Thyroid gland (tissue), 4 donors: ENCODE measurements at regions not wholly inside any gene's neighbourhood (a gene's known extent, or its start where the extent isn't known, plus 50 kb on each side); places are given as distances from the start of the nearest gene placed in this dataset.
"Not testable (repeated sequence)": the region's sequence is repeated elsewhere in the genome, so short reads cannot be mapped to it uniquely, and the experiment has no call there.

Experiments
- DNase-seq, 2 donors: peaks; one replicate each; pipeline ENCODE4 v3.0.0-alpha.2; 2019
- H3K27ac ChIP-seq, 3 donors: fragments of 200-600 bp; sonication (generic); 1 replicate in 2 of 3; 2 replicates in 1 of 3; pipeline ENCODE4 v1.5.1; 2016 to 2019; ENCODE audit warnings: mild to moderate bottlenecking in 1 of 3, moderate library complexity in 1 of 3
- H3K27me3 ChIP-seq: fragments of 200-600 bp; sonication (generic); one replicate; pipeline ENCODE4 v1.5.1; 2019
- H3K36me3 ChIP-seq, 2 donors: fragments of 200-600 bp; sonication (generic); one replicate each; pipeline ENCODE4 v1.5.1; 2016 to 2019
- H3K4me1 ChIP-seq, 2 donors: fragments of 200-600 bp; sonication (generic); one replicate each; pipeline ENCODE4 v1.5.1; 2017 to 2019
- H3K4me3 ChIP-seq, 3 donors: fragments of 200-600 bp; sonication (generic); replicated peaks in 1 of 3; 1 replicate in 2 of 3; 2 replicates in 1 of 3; pipeline ENCODE4 v1.5.1; 2016; ENCODE audit warnings: mild to moderate bottlenecking in 1 of 3
- H3K9me3 ChIP-seq: fragments of 200-600 bp; sonication (generic); one replicate; pipeline ENCODE4 v1.5.1; 2017
- CTCF ChIP-seq, 6 experiments: fragments of 200-600 bp in 3 of 6; fragments of 450-650 bp in 3 of 6; sonication (generic) in 3 of 6; IDR thresholded peaks; one replicate each; pipeline ENCODE4 v1.5.1; 2016 to 2019; ENCODE audit warnings: antibody characterized with exemption in 6 of 6, mild to moderate bottlenecking in 2 of 6, inconsistent platforms in 1 of 6, moderate library complexity in 1 of 6
- POLR2A ChIP-seq, 2 donors: fragments of 450-650 bp; IDR thresholded peaks; one replicate each; pipeline ENCODE4 v1.6.1; 2017; ENCODE audit warnings: antibody characterized with exemption in 2 of 2, mild to moderate bottlenecking in 2 of 2, moderate library complexity in 1 of 2
- WGBS, 2 donors: methylation state at CpG; one replicate each; pipeline ENCODE4 v1.1.5; 2017; 5-methylcytosine and 5-hydroxymethylcytosine counted together
- intact Hi-C: fragments of 100-400 bp; cut with DNase I; formaldehyde crosslinking; loops from one replicate; pipeline ENCODE4 v1.15.1; 2023

DNA sequence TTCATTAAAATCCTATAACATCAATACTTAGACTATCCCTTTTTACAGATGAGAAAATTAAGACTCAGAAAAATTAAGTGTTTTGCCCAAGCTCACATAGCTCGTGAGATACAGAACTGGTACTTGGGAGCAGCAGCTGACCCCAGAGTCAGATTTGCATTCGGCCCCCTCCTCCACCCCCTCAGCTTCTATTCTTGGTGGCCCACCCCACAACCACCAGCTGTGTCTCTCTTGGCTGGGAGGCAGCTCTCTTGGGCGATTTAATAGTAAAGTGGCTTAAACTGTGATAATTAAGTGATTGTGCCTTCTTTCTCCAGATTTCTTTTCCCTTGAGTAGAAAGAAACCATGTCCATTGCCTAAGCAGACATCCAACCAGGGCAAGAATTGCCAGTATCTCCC is 203.6 kb upstream of the PDZRN3 start:
- intact Hi-C loops: no loop called here
- no peak for DNase-seq
- H3K4me3 ChIP-seq: no peak overlapping the region
- no peaks in the 10 kb centered on the region for H3K9me3 ChIP-seq
- no peaks in the 10 kb centered on the region for H3K27me3 ChIP-seq
- 72 to 75% methylated on average over 3 of the region's 3 CpGs for WGBS, 2 donors
- no peaks in the 10 kb centered on the region for H3K36me3 ChIP-seq
- no peaks in the 10 kb centered on the region for H3K4me1 ChIP-seq
- TF ChIP-seq POLR2A (IDR thresholded peaks at IDR 0.05): no peak
- TF ChIP-seq CTCF (IDR thresholded peaks at IDR 0.05): no peak
- H3K27ac ChIP-seq: no peak overlapping the region

GRCh38 chr3:73827725-73828211 is 203.0 kb upstream of the PDZRN3 start:
- H3K9me3 ChIP-seq: no peaks in the 10 kb centered on the region
- TF ChIP-seq CTCF (IDR thresholded peaks at IDR 0.05) (no peak), POLR2A (IDR thresholded peaks at IDR 0.05) (no peak)
- no peak overlapping the region for H3K4me3 ChIP-seq
- no peak overlapping the region for H3K27ac ChIP-seq
- H3K27me3 ChIP-seq: no peaks in the 10 kb centered on the region
- H3K4me1 ChIP-seq: no peaks in the 10 kb centered on the region
- no peaks in the 10 kb centered on the region for H3K36me3 ChIP-seq
- DNase-seq: no peak
- intact Hi-C loops: no loop called here
- 59 to 84% methylated on average over 2 of the region's 2 CpGs for WGBS, 2 donors

DNA sequence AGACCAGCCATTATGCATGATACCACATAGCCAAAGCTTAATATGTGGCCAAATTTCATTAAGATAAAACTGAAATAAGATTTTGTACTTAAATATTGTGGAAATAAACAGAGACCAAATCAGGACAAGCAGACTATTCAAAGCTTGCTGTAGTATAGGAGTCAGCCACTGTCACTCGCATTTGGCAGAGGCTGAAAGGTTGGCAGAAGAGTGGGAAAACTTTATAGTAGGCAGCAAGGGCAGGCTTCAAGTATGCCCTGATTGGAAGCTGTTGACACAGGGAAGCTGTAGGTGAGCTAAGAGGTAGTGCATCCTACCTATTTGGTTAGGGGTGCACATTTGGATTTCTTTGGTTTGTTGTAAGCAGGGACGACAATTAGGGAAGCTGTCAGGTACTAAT is 202.5 kb upstream of the PDZRN3 start:
- Histone ChIP-seq H3K27ac (no peak overlapping the region), H3K27me3 (no peaks in the 10 kb centered on the region), H3K9me3 (no peaks in the 10 kb centered on the region), H3K4me1 (no peaks in the 10 kb centered on the region), H3K4me3 (no peak overlapping the region), H3K36me3 (no peaks in the 10 kb centered on the region)
- TF ChIP-seq CTCF (IDR thresholded peaks at IDR 0.05) (no peak), POLR2A (IDR thresholded peaks at IDR 0.05) (no peak)
- no peak for DNase-seq
- 79 to 89% methylated on average over 2 of the region's 2 CpGs for WGBS, 2 donors
- intact Hi-C loops: no loop called here

DNA sequence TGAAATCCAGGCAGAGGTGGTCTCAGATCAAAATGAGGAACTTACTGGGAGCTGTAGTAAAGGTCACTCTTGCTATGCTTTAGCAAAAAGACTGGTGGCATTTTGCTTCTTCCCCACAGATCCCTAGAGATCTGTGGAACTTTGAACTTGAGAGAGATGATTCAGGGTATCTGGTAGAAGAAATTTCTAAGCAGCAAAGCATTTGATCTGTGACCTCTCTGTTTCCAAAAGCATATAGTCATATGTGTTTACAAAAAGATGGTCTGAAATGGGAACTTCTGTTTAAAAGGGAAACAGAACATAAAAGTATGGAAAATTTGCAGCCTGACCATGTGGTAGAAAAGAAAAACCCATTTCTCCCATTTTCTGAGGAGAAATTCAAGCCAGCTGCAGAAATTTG is 196.2 kb upstream of the PDZRN3 start:
- H3K27ac ChIP-seq, H3K27me3 ChIP-seq, DNase-seq, intact Hi-C loops, H3K9me3 ChIP-seq, H3K36me3 ChIP-seq, H3K4me1 ChIP-seq, H3K4me3 ChIP-seq: not testable (repeated sequence)

DNA sequence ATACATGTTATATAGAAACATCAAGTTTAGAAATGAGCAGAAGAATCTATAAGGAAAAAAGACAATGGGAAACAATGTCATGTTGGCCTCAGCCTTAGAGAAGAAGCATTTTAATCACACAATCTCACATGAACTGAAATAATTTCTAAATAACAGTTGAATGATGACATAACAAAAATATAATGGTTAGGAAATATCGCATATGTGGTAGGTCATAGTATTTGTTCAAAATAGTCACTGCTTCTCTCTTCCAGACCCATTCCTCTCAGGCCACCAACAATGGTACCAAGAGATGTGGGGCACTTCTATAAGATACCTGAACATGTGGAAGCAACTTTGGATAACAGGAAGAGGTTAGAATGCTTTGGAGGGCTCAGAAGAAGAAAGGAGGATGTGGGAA is 195.7 kb upstream of the PDZRN3 start:
- TF ChIP-seq CTCF (IDR thresholded peaks at IDR 0.05) (no peak), POLR2A (IDR thresholded peaks at IDR 0.05) (no peak)
- intact Hi-C loops: no loop called here
- Histone ChIP-seq H3K9me3 (no peaks in the 10 kb centered on the region), H3K4me3 (no peak overlapping the region), H3K4me1 (no peaks in the 10 kb centered on the region), H3K27ac (no peak overlapping the region), H3K36me3 (no peaks in the 10 kb centered on the region), H3K27me3 (no peaks in the 10 kb centered on the region)
- 91 to 95% methylated on average over 1 of the region's 1 CpG for WGBS, 2 donors
- no peak for DNase-seq

GRCh38 chr3:73815966-73816365 is 191.2 kb upstream of the PDZRN3 start:
- Histone ChIP-seq H3K4me3 (no peak overlapping the region), H3K36me3 (no peaks in the 10 kb centered on the region), H3K27ac (no peak overlapping the region), H3K4me1 (no peaks in the 10 kb centered on the region), H3K9me3 (no peaks in the 10 kb centered on the region), H3K27me3 (no peaks in the 10 kb centered on the region)
- 100% methylated on average over 1 of the region's 1 CpG for WGBS, 2 donors
- TF ChIP-seq CTCF (IDR thresholded peaks at IDR 0.05) (no peak), POLR2A (IDR thresholded peaks at IDR 0.05) (no peak)
- no peak for DNase-seq
- intact Hi-C loops: no loop called here
